Neural progenitor cell (in vitro differentiated cells): ENCODE measurements at regions not wholly inside any gene's neighbourhood (a gene's known extent, or its start where the extent isn't known, plus 50 kb on each side); places are given as distances from the start of the nearest gene placed in this dataset.

Experiments used
- CTCF ChIP-seq: fragments of 200-600 bp; sonication (generic); IDR thresholded peaks from 2 replicates; pipeline ENCODE4 v1.5.1; 2017; ENCODE audit warnings: antibody characterized with exemption, mild to moderate bottlenecking
- EZH2 ChIP-seq: fragments of 200-600 bp; sonication (generic); IDR thresholded peaks from 2 replicates; pipeline ENCODE4 v1.6.1; 2017; ENCODE audit warnings: antibody characterized with exemption, mild to moderate bottlenecking, moderate library complexity
- EZH2phosphoT487 ChIP-seq: fragments of 200-600 bp; sonication (generic); IDR thresholded peaks from 2 replicates; pipeline ENCODE4 v1.6.1; 2017; ENCODE audit warnings: antibody characterized with exemption

- TF ChIP-seq CTCF (no peak), EZH2 (no peak), EZH2phosphoT487 (no peak)
Observed at GRCh38 chr10:78552261-78552811, 516.4 kb upstream of the ZMIZ1 start.
